NOMO-1 treated with DMSO at 0.1 percent for 48 hours (cell line): ENCODE measurements at regions not wholly inside any gene's neighbourhood (a gene's known extent, or its start where the extent isn't known, plus 50 kb on each side); places are given as distances from the start of the nearest gene placed in this dataset.
"Not testable (repeated sequence)": the region's sequence is repeated elsewhere in the genome, so short reads cannot be mapped to it uniquely, and the experiment has no call there.

ENCODE experiments used
- DNase-seq: peaks from one replicate; lab custom pipeline; 2025; ENCODE audit not compliant: unreplicated experiment; lab: John Stamatoyannopoulos, UW

DNA sequence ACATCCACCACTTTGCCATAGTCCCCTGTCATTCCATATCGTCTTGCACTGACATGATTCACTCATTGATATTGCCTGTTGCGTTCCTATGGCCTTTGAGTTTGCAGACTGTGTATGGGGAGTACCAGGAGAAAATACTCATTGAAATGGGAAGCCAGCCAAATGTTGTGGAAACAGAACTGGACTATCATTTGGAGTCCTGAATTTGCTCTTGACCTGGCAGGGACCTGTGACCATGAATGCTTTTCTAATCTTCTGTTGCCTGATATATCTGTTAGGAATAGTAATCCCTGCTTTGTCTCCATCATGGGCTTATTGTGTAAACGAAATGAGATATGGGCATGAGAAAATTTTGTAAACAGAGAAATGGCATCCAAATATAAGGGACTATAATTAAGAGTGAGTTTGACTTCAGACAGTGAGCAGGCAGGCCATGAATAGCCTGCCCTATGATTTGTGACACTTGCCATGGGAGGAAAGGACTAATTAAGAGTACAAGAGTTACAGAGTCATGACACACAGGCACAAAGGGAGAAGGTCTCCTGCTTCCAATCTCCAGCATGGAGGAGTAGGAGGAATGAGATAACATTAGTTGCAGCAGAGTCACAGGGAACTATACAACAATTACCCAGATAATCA lies 572.9 kb upstream of the SGCD start:
- no peak for DNase-seq

DNA sequence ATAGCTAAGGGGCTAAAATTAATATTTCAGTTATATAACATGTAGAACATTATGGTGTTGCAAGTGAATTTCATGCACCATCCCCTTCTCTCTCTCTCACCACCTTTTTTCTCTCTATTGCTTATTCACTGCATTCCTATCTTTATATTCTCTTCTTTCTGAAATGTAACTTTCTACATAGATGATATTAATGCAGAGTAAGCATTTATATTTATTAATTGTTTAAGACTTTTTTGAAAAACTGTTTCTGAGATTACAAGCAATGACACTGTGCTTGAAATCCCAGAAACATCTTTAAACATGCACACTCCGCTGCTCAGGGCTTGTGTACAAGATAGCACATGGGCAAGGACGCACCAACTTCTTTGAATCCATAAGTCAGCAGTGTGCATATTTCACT lies 567.7 kb upstream of the SGCD start:
- no peak for DNase-seq

DNA sequence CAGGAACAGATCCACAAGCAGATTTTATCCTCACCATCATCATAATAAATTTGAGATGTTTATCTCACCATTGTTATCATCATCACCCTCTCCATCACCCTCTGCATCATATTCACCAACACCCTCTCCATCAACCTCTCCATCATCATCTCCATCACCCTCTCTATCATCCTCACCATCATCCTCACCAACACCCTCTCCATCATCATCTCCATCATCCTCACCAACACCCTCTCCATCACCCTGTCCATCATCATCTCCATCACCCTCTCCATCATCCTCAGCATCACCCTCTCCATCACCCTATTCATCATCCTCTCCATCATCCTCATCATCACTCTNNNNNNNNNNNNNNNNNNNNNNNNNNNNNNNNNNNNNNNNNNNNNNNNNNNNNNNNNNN lies 567.0 kb upstream of the SGCD start:
- no peak for DNase-seq

DNA sequence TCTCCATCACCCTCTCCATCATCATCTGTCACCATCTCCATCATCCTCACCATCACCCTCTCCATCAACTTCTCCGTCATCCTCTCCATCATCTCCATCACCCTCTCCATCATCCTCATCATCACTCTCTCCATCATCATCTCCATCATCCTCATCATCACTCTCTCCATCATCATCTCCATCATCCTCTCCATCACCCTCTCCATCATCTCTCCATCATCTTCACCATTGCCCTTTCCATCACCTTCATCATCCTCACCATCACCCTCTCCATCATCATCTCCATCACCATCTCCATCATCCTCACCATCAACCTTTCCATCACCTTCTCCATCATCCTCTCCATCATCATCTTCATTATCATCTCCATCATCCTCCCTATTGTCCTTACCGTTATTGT lies 565.5 kb upstream of the SGCD start:
- no peak for DNase-seq

DNA sequence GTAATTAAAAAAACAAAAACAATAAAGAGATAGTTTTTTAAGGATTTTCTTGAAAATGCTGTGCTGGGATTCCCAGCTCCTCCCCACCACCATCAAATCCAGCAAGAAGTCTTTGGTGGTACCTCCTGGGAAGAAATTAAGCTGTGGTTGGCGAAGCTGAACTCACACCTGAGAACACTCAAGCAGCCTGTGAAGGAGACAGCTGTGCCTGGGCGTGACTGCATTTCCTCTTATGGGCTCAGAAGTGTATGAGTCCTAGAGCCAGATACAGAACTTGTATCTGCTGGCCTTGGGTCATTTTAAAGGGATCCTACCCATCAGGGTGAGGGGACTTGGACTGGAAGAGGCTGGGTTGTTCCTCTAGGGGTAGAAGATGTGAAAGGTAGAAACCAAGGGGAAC lies 561.2 kb upstream of the SGCD start:
- DNase-seq, result no peak

DNA sequence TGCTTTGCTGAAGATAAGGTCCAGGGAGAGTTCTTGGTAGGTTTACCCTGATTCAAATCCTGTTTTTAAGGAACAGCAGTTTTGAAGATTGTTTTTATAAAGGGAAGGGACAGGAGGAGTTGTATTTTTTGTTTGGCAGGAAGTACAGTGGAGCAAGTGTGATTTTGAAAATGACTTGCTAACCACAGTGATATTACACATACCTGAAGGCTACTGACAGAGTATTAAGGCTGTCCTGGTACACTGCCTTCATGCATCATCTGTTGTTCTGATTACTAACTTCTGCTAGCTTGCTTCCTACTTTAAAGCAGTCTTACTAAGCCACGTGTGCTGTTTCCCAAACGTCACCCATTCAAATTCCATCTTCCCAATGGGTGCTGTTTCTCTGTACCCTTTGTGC lies 559.5 kb upstream of the SGCD start:
- no peak for DNase-seq

DNA sequence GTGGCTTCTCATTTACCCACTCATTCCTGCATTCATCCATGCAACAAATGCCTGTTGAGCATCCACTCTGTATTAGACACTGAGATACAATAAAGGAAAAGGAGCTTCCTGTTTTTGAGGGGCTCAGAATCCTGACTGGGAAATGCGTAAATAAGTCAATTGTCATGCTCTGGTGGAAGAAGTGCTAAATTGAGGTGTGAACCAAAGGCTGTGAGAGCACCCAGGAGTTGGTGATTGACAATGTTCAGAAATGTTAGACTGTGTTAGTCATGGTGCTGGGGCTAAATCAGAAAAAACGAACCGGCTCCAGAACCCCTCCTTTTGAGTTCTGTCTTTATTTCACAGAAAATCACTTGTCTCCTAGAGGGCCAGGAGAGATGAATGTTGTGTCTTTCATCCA lies 558.6 kb upstream of the SGCD start:
- DNase-seq, result no peak

DNA sequence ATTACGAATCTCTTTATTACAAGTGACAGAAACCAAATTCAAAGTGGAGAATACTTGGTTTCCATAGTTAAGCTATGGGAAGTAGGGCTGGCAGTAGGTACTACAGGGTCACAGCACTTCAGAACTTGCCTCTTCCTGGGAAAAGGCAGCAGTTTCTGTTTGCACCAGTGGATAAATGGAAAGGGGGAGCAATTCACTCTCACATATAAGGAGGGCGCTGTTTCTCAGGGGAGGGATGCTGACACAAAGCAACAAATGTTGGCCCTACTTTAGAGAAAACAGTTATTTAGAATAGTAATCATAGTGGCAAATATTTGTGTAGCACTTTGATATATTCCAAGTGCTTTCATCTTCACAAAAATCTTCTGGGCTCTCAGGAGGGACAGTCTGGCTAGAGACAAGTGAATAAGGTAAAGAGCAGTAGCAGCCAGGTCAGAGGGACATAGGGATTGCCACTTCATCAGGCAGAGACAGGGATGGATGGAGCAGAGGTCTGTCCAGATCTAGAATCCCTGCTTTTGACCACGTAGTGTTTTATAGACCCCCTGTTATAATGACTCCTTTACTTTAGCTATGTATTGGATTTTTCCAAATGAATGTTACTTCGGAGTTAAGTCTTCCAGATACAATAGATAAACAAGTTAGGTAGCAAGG lies 554.8 kb upstream of the SGCD start:
- no peak for DNase-seq

DNA sequence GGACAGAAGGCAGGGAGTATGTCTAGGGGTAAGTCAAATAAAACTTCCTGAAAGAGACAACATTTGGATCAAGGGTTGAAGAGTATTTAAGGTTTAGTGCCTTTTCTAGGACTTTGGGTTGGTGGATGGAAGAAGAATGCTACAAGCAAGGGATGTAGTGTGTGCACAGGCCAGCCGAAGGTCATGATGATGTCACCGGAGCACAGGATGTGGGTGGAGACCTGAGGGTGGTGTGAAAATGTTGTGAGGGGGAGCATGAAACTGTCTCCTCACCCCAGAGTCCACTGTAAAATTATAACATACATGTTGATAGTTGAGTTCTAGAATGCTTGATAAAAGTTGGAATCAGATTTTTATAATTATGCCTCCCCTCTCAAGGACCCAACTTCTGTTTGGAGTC lies 553.3 kb upstream of the SGCD start:
- no peak for DNase-seq

DNA sequence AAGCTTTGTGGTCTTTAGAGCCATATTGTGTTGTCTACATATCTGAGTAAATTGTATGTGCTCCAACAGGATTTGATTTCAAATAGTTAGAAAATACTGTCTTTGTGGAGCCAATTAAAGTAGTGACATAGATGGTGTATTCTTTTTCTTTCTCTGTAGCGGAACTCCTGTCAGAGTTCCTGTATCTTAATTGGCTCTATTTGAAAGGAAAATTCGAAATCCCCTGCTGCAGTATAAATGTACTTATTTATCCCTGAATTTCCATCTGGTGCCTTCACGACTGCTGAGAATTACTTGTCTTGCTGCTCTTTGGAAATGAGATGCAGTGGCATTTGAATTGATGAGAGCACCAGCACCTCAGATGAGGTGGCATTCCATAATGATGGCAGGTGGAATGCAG lies 546.7 kb upstream of the SGCD start:
- no peak for DNase-seq

DNA sequence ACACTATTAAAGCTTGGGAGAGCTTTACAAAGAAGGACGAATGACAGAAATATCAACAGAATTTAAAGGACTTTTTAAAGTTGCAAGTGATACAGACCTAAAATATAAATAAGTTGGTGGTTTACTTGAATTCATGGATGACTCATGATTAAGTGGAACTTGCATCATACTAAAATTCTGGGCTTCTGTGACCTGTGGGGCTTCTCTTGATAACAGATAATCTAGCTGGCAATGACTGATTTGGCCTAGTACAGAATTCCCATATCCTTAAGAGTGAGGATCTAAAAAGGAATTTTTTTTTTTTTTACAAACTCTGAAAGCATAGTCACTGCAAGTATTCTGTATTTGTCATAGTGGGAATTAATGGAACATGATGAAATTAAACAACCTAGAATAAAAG lies 543.7 kb upstream of the SGCD start:
- DNase-seq, result no peak

DNA sequence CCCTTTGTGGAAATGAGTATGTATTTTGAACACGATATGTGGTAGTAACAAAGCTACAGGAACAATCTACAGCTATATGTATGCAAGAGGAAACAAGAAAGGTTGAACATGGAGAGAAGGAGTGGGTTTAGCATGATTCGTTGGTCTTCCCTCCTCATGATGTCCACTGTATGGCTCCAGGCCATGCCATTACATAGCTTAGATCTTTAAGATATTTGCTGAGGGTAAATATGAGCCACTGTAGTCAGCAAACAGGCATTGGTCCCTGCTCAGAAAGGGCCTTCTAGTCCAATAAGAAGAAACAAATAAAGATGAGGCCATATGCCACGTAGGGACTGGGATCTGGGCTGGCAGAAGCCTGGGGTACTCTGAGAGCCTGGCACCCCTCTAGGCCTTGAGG lies 543.2 kb upstream of the SGCD start:
- DNase-seq, result no peak

DNA sequence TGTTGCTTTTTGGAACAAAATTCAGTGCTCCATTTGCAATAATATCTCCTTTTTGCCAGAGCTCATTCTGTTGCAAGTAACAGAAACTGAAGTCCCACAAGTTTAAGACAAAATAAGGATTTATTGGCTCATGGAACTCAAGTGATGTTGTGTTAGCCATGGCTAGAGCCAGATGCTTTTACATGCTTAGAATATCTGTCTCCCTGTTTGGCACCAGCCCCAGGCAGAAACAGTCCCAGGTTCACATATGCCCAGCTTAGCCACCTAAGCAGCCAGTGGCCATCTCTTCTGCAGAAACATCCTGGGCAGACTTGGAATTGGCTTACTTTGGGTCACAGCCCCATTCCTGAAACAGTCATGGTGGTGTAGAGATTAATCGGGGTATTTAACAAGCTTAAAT lies 540.9 kb upstream of the SGCD start:
- no peak for DNase-seq

DNA sequence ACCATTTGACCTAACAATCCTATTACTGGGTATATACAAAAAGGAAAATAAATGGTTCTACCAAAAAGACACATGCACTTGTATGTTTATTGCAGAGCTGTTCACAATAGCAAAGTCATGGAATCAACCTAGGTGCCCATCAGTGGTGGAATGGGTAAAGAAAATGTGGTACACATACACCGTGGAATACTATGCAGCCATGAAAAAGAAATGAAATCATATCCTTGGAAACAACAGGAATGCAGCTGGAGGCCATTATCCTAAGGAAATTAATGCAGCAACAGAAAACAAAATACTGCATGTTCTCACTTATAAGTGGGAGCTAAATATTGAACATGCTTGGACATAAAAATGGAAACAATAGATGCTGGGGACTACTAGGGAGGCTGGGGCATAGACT lies 534.1 kb upstream of the SGCD start:
- DNase-seq, result no peak

DNA sequence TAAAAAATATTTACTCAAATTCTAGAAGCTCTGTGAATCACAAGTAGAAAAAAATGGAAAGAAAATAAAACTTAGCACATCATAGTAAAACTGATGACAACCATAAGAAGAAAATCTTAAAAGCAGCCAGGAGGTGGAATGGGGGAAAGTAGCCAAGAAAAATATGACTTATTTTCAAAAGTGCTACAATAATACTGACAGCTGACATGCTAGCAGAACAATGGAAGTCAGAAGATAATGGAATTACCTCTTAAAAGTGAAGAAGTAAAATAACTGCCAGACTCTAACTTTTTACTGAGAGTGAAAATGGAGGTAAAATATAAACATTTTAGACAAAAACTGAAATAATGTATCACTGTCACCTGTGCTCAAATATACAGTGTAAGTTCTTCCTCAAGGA lies 532.2 kb upstream of the SGCD start:
- DNase-seq, result no peak

DNA sequence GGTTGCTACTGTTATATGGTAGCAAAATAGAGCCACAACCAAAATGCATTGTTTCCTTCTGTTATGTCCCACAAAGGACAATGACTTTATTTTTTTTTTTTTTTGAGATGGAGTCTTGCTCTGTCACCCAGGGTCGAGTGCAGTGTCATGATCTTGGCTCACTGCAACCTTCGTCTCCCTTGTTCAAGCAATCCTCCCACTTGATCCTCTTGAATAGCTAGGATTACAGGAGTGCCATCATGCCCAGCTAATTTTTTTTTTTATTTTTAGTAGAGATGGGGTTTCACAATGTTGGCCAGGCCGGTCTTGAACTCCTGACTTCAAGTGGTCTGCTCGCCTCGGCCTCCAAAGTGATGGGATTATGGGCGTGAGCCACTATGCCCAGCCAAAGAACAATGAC lies 527.7 kb upstream of the SGCD start:
- no peak for DNase-seq

DNA sequence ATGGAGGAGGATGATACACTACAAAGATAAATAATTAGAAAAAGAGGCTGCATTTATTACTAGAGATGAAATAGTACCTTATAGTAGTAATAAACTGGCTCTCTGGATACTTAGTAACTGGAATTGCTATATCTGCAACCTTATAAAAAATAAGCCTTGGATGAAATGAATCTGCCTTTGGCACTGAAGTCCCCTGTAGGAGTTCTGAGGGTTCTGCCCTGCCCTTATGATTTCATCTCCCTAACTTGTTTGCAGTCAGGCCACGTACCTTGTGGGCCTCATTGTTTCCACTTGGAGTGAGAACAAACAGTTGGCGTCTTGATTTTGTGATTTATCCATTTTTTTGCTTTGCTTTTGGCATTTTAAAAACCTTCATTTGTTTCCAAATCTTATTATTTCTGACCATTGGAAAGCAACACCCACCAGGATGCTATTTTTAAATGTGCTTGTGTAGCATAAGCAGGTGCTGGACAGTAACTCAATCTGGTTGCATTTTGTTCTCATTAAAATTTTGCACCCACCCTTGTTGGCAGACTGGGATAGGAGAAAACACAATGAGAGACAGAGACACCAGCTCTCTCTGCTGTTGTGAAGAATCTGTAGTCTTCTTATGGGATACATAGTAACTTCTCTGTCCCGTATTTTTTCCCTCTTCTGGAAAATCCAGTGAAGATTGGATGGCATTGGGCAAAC lies 518.9 kb upstream of the SGCD start:
- DNase-seq, result no peak

DNA sequence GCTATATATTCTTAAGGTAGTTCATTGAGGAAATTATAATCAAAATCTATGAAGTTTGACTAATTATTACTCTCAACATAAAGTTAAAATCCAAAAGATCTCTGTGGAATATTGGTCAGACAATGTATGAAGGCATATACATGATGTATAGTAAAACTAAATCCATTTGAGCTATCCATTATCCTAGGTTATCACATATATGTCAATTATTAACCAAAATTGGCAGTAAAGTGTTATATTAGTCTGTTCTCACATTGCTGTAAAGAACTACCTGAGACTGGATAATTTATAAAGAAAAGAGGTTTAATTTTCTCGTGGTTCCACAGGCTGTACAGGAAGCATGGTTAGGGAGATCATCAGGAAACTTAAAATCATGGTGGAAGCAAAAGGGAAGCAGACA lies 511.7 kb upstream of the SGCD start:
- DNase-seq, result no peak

DNA sequence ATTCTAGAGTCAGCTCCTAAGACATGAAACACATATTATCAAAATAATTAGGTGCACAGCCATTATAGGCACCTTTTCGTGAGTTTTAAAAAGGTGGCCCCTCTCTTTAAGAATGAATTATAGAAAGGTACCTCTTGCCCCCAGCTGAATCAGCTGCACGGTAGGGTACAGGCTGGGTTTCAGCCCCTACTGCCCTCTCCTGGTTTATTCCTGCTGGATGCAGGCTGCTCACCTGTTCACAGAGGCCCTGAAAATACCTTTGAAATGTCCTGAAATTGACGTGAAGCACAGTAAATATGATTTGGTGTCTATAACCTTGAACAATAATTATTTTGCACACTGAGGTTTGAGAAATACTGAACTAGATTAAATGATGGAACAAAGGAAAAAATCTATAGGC lies 504.8 kb upstream of the SGCD start:
- no peak for DNase-seq

DNA sequence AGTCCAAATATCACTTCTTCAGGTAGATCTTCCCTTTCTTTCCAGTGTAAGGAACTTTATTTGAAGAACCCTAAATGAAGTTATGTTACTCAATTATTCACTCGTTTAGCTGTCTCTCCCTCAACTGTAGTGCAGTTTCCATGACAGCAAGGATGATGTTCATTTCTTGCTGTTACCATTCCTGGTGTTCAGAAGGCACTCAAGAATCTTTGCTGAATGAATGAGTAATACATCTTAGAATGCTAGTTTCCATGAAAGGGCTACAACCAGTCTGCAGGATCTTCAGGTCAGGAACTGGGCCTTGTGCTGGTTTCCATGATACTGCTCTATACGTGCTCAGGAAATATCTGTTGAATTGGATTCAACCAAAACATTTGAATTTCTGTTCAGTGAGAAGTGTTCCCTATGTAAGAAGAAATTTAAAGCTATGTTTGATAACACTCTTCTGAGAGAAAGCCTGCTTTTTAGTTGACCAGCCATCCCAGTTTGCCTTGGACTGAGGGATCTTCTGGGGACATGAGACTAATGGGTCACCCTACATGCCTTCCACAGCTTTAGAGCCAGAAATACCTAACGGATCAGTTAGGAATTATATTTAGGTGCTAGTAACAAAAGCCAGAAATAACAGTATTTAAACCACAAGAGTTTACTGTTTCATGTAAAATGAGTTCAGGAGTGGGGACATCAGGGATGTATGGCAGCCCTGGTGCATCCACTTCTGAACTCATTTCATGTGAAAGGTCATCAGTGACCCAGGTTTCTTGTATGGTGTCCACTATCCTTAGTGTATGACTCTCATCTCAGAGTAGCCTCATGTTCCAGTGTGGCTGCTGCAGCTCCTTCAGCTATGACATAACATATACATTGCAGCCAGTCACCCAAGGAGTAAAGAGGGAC lies 500.1 kb upstream of the SGCD start:
- no peak for DNase-seq

DNA sequence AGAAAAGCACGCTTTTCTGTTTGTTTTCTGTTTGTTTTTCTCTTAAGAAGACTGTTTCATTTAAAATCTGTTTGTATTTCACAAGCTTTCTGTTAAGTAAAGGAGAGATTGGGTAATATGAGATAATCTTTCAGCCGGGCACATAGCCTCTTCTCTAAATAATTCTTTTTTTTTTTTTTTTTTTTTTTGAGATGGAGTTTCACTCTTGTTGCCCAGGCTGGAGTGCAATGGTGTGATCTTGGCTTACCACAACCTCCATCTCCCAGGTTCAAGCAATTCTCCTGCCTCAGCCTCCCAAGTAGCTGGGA lies 499.5 kb upstream of the SGCD start:
- not testable (repeated sequence) for DNase-seq

DNA sequence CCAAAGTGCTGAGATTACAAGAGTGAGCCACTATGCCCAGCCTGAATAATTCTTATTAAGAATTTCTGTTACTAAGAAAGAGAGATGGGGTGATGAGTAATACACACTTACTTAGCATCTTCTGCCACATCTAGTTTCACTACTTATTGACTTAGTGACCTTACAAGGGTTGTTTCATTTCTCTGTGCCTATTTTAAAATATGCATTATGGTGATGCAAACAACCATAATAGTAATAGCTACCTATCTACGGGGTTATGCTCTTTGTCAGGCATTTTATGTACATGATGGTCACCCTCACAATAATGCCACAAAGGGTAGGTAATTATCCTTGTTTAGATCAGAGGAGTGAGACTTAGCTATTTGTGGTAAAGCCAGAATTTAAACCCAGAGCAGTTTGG lies 499.0 kb upstream of the SGCD start:
- no peak for DNase-seq
